Forelimb muscle (tissue), 1 donor: ENCODE measurements at regions not wholly inside any gene's neighbourhood (a gene's known extent, or its start where the extent isn't known, plus 50 kb on each side); places are given as distances from the start of the nearest gene placed in this dataset.
"Not testable (repeated sequence)": the region's sequence is repeated elsewhere in the genome, so short reads cannot be mapped to it uniquely, and the experiment has no call there.

Source experiments
- DNase-seq: peaks from one replicate; pipeline ENCODE4 v3.0.0-alpha.2; 2013; ENCODE audit warnings: low read depth

DNA sequence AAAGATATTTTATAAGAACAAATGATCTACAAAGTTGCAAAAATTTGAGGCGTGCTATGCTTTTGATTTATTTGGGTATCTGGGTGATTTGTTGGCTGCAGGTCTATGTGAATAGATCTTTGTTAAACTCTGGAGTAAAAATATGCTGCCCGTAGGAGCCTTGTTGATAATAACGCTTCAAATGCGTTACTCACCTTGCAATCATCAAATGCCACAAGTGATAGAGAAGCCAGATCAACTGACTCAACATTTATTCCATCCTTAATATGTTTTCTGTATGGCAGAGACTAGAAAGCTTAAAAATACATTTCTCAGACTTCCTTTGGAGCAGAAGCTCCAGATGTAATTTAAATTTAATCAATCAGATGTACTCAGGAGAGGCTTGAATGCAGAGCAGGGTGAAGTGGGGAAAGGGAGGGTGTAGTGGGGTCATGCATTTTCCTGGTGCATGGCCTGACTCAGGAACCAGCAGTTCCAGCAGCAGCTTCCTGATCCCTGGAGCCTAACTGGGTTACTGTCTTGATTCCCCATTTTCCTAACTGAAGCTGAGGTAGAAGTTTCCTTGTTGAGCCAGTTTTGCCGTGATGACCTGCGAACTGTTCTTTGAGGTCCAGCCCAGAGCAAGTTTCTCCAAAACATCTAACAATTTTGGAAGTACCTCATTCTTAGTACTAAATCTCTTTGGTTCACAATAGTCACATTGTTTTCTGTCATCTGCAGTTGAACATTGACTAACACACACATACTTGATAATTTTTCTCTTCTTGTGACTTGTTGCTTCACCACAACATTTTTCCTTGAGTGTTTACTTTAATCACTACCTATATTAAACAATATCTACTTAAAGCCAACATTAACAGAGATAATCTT is 284.7 kb upstream of the CWC22 start:
- DNase-seq: no peak

- DNase-seq: no peak
Observed at GRCh38 chr2:180291060-180291459, 284.0 kb upstream of the CWC22 start.

GRCh38 chr2:180289627-180290026 is 282.5 kb upstream of the CWC22 start:
- DNase-seq: no peak

GRCh38 chr2:180279581-180279980 is 272.5 kb upstream of the CWC22 start:
- DNase-seq: no peak

DNA sequence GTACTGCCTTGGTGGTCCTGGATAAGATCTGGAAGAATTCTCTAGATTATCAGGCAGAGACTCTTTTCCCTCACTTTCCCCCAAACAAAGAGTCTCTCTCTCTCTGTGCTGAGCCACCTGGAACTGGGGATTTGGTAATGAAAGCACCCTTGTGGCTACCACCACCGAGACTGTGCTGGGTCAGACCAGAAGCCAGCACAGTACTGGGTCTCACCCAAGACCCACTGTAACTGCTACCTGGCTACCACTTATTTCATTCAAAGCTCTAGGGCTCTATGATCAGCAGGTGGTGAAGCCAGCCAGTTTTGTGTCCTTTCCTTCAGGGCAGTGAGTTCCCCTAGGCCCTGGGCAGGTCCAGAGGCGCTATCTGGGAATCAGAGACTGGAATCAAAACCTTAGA is 269.6 kb upstream of the CWC22 start:
- DNase-seq: no peak

DNA sequence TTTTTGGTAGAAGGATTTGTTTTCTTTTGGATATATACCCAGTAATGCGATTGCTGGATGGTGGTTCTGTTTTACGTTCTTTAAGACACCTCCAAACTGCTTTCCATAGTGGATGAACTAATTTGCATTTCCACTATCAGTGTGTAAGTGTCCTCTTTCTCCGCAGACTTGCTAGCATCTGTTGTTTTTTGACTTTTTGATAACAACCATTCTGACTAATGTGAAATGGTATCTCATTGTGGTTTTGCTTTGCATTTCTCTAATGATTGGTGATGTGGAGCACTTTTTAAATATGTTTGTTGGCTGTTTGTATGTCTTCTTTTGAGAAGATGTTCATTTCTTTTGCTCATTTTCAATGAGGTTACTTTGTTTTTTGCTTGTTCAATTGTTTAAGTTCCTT is 260.9 kb upstream of the CWC22 start:
- no peak for DNase-seq

DNA sequence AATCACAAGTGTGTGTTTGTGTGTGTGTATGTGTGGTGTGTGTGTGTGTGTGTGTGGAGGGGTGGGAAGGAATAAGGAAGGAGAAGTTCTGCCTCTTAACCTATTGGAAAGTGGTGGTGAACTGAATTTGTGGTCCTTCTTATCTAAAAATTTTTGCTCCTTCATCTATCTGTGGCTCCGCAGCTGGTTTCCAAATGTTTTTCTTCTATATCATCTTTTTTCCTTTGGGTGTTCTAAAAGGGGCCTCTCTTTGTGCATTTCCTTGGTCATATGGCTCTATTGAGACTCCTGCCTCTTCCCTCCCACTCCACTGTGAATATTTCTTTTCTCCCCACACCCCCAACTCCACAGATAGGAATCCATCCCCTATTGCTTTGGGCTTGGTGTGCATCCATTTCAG is 254.9 kb upstream of the CWC22 start:
- DNase-seq: no peak

DNA sequence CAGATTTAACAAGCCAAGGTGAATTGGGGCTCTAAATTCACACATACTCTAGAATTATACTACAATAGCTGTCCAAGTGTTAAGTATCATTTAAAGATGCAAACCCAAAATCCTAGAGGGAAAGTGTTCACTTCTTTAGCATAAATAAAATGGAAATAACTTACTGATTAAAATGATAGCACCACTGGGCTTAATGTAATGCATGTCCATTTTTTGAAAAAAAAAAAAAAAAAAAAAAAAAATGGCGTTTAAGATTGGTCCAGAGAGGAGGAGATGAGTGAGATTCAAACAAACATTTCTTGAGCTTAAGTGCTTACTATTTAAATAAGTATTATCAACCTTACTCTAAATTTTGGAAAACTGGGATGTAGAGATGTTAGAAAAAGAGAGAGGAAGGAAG is 251.5 kb upstream of the CWC22 start:
- no peak for DNase-seq

GRCh38 chr2:180258041-180258537 is 251.0 kb upstream of the CWC22 start:
- DNase-seq: no peak

GRCh38 chr2:180257247-180257646 is 250.2 kb upstream of the CWC22 start:
- no peak for DNase-seq

DNA sequence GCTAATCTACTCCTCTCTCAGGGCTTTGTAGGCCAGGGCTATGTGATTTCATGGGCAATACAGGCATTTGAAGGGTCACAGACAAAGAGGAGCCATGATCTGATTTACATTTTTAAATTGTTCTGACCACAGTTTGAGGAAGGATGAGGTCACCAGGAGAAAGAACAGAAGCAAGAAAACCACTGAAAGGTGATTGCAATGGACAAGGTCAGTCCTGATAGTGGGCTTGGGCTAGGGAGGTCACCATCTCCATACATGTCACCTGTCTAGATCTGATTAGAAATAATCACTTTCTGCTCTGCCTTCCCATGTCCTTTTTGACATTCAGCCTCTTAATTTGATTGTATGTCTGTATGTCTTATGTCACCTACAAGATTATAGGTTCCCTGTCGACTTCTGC is 248.9 kb upstream of the CWC22 start:
- no peak for DNase-seq

- DNase-seq: no peak
Observed at GRCh38 chr2:180254872-180255271, 247.8 kb upstream of the CWC22 start.

DNA sequence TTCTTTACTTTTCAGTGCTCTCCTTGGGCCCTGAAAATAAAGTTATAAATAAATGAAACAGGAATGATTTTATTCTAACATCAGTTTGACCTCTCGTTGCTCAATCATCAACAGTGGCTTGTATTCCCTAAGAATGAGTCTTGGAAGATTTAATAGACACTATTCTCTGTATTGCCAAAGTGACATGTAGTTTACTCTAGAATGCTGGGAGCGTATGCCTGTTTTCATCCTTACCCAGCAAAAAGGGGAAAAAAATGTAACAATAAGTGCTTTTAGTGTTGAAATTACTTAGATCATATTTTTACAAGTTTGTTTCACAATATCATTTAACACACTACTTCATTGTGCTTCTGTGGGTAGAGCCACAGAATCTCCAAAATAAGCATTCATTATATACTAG is 240.6 kb upstream of the CWC22 start:
- DNase-seq: no peak

DNA sequence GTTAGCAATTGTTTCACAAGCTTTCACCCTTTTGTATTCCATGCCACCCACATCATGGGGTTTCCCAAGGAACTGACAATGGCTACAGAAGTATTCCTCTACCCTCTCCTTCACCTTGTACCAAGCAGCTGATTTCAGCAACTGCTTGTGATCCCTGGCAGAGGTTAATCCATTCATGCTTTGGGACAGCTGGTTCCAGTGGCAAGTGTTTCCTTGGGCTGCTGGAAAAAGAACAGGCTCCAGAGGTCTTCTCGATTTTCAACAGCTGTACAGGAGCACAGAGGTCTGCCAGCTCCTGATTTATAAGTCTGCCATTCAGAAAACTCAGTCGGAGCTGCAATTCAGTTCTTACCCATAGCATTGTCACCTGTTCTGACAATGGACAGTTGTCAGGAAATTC is 239.2 kb upstream of the CWC22 start:
- peak; percentile 4 for DNase-seq

GRCh38 chr2:180240774-180241173 is 233.7 kb upstream of the CWC22 start:
- DNase-seq: no peak

- no peak for DNase-seq
Observed at GRCh38 chr2:180238729-180239128, 231.6 kb upstream of the CWC22 start.

DNA sequence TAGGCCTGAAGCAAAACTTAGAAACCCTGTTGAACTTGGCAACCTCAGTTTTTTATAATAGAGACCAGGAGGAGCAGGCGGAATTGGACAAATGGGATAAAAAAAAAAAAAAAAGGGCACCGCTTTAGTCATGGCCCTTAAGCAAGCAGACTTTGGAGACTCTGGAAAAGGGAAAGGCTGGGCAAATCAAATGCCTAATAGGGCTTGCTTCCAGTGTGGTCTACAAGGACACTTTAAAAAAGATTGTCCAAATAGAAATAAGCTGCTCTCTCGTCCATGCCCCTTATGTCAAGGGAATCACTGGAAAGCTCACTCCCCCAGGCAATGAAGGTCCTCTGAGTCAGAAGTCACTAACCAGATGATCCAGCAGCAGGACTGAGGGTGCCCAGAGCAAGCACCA is 229.0 kb upstream of the CWC22 start:
- DNase-seq: not testable (repeated sequence)

DNA sequence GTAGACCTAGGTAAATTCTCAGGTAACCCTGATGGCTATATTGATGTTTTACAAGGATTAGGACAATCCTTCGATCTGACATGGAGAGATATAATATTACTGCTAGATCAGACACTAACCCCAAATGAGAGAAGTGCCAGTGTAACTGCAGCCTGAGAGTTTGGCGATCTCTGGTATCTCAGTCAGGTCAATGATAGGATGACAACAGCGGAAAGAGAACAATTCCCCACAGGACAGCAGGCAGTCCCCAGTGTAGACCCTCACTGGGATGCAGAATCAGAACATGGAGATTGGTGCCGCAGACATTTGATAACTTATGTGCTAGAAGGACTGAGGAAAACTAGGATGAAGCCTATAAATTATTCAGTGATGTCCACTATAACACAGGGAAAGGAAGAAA is 228.4 kb upstream of the CWC22 start:
- not testable (repeated sequence) for DNase-seq

DNA sequence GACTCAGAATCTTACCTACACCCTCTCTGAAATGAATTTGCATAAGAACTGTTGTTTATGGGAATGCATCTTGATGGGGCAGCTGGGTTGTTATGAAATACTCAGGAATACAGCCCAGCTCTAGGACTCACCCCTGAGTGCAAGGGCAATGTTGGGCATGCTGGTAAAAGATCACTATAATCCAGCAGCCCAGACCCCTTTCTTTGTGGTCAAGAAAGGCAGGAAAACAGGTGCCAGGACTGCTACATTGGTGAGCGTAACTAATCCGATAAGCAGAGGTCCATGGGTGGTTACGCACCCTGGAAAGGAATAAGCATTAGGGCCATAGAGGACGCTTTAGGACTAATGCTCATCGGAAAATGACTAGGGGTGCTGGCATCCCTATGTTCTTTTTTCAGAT is 227.9 kb upstream of the CWC22 start:
- not testable (repeated sequence) for DNase-seq

GRCh38 chr2:180231015-180231414 is 223.9 kb upstream of the CWC22 start:
- DNase-seq: no peak

DNA sequence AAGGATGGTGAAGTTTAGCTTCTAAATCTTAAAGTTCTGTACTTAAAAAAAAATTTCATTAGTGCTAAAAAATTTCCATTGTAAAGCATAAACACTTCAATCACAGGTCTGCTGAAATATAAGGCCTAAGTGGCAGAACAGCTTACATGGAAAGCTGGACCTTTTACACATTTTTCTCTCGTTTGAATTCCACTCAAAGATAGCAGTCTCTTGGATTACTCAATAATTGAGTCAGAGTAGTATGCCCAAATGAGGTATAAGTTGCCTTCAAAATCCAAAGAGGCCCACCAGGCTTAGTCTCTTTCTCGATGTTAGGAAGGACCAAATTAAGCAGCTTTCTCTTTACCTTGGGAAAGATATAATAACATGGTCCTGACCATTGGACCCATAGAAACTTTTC is 220.4 kb upstream of the CWC22 start:
- no peak for DNase-seq

DNA sequence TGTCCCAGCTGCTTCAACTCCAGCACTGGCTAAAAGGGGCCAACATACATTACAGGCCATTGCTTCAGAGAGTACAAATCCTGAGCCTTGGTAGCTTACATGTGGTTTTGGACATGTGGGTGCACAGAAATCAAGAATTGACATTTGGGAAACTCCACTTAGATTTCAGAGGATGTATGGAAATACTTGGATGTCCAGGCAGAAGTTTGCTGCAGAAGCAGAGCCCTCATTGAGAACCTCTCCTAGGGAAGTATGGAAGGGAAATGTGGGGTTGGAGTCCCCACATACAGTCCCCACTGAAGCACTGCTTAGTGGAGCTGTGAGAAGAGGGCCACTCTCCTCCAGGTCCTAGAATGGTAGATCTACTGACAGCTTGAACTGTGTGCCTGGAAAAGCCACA is 218.0 kb upstream of the CWC22 start:
- DNase-seq: no peak

GRCh38 chr2:180222644-180223043 is 215.5 kb upstream of the CWC22 start:
- DNase-seq: no peak

- no peak for DNase-seq
Observed at GRCh38 chr2:180219491-180219890, 212.4 kb upstream of the CWC22 start.
